NCI-H1048 (cell line): ENCODE measurements at regions not wholly inside any gene's neighbourhood (a gene's known extent, or its start where the extent isn't known, plus 50 kb on each side); places are given as distances from the start of the nearest gene placed in this dataset.

Experiments used
- DNase-seq: peaks from one replicate; lab custom pipeline; 2025; lab: John Stamatoyannopoulos, UW

DNA sequence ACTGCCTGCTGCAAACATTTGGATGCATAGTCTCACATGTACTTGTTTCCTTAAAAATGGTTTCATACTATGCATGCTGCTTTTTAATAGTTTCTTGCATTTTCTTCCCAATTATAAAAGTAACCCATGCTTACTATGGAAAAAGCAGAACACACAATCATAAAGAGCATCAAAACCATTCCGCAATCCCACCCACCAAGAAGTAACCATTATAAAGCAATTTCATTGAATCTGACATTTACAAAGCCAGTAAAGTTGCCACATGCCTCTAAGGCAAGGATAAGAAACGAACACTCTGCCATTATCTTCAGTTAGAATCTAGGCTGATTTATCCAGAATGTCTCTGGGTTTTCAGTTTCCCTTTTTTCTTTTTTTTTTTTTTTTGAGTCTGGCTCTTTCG lies 92.7 kb upstream of the OSMR start:
- DNase-seq, result no peak

DNA sequence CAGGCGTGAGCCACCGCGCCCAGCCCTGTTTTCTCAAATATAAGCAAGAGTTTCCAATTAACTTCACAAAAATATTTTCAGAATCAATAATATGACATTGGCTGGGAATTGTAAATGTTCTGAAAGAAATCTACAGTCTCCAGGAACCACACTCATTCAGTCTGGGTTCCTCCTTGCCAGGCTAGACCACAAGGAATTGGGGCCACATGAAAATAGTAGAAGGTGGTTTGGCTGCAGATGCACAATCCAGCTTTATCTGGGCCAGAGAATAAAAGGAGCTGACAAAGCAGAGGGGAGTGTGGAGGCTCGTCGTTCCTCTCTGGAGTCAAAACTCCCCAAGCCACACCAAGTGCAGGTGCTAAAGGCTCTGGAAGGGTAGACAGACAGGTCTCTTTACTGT lies 92.0 kb upstream of the OSMR start:
- DNase-seq, result no peak

DNA sequence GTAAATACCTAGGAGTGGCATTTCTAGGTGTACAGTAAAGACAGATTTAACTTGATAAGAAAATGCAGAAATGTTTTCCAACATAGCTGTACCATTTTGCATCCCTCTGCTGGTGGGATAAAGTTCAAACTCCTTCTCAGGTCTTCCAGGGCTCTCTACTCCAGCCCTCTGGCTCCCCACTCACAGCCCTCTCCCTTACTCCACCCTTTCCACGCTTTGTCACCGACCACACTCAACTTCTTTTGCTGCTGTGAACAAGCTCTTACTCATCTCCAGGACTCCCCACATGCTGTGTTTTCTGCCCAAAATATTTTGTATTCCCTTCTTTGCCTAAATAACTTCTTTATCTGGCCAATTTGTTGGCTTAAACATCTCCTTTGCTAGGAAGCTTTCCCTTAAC lies 90.6 kb upstream of the OSMR start:
- DNase-seq, result no peak

DNA sequence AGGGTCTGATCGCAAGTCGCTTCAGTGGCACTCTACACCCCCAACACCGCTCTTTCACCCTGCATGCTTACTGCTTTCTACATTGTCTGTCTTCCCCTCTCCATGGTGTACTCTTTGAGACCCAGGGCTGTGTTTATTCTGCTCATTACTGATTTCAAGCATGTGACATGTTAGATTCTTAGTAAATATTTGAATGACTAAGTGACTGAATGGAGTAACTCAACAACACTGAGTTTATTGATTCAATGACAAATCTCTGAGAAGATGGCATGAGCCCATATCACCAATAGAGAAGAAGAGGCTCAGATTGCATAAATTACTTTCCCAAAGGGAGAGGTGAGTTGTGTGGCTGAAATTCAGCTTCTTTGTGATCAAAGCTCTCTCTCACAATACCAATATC lies 89.7 kb upstream of the OSMR start:
- DNase-seq, result no peak

DNA sequence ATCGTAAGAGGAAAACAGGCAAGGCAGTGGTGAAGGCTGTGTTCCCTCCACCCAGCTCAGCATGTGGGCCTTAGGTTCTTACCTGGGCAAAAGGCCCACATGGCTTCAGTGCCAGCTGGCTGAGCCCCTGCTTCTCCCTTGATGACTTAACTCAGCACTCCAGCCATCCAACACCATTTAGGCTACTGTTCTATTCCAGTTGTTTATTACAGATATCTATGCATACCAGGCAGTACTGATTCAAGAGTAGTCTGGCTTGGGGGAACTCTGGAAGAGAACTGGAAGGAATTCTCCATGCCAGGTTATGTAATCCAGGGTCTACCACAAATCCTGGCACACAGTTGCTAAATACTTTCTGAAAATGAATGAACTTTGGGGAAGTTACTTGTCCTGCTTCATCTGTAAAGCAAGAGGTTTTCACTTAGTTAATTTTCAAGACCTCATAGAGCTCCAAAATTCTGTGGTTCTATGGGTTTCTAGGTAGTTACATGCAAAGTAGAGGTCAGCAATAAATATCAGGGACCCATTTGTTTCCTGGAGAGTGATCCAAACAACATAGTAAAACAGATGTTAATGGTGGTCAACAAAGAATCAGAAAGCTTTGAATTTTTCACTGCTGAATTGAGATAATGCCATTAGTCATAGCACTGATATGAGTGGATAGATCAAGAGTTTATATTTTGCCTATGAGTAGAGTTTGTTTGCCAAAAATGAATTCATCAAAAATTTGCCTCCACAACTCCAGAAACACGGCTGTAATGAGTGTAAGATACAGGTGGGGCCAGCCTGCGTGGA lies 88.2 kb upstream of the OSMR start:
- no peak for DNase-seq

DNA sequence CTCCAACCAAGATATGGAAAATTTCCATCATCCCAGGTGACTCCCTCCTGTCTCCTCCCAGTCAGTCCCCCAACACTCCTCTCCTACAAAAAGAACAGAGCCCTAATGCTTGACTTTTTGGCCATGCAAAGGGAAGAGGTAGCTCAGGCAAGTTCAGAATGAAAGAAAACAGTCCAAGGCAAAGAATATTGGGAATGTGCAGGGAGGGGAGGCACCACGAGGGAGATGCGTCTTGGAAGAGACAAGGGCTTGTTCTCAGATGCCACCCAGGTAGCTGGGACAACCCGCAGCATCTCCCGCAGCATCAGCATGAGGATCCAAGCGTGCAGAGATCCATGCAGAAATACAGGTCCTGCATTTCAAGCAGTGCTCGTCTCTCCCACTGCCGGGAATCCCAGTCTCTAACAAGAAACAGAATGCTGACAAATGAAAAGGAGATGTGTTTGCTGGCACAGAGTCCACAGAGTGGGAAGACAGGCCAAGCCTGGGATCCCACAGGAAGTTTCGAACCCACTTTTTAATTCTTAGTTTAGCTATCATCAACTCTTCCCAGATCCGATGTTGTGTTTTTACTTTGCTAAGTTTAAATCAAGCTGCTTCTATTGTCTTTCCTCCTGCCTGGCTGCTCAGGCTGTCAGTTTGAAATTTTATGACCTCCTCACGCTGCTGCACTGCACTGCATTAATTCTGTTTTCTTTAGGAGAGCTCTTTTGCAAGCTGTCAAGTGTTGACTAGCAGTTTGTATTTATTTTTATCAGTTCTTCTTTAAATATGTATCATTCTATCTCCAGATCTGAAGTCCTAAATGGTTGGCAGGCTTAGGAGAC lies 86.8 kb upstream of the OSMR start:
- DNase-seq, result no peak

DNA sequence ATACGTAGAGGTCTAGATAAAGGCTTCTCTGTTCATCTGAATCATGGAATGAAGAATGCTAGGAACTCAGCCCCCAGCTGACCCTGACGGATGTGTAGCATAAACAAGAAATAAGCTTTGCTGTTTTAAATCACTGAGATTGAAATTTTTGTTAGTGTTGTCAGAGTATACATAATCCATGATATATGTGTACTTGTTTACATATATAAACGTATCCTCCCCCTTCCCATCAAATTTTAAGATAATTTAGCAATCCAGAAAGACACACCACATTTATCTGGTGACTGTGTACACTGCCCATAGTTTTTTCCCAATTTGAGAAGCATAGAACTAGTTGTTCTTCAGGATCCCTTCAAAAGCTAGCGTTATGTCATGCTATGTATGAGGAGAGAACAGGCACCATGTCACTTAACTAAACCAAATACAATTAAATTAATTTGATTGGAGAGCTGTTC lies 80.8 kb upstream of the OSMR start:
- no peak for DNase-seq

DNA sequence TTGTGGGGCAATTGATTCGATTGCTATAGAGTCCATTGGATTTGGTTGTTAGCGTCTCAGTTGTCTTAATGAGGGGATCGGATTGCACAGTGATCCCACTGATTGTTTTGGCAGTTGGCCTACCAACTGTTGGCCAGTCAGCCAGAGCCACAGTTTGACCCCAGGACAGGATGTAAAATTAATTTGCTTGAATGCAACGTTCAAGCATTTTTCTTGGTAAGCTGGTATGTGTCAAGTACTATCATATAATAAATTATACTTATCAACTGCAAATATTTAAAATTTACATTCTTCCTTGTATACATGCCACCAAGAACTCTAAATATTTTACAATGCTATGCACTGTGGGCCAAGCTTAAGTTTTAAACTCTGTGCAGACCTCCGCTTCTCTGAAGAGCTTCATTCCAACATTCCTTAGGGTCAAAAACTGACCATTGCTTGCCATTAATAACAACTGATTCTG lies 80.4 kb upstream of the OSMR start:
- no peak for DNase-seq

DNA sequence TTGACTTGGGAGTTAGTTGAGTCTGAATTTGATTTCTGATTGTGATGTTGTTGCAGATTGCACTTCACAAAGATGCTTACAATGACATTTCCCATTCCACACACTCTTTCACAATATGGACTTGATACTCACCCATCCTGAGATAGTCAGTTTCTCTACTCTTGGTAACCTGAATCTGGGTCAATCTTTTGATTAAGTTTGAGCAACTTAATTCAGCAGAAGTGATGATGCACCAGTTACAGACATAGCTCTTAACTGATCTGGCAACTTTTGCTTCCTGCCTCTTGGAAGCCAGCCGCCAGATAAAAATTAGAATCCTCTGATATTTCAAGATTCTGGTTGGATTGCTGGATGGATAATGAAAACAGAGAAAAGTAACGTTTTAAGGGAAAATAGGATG lies 79.7 kb upstream of the OSMR start:
- DNase-seq, result no peak

DNA sequence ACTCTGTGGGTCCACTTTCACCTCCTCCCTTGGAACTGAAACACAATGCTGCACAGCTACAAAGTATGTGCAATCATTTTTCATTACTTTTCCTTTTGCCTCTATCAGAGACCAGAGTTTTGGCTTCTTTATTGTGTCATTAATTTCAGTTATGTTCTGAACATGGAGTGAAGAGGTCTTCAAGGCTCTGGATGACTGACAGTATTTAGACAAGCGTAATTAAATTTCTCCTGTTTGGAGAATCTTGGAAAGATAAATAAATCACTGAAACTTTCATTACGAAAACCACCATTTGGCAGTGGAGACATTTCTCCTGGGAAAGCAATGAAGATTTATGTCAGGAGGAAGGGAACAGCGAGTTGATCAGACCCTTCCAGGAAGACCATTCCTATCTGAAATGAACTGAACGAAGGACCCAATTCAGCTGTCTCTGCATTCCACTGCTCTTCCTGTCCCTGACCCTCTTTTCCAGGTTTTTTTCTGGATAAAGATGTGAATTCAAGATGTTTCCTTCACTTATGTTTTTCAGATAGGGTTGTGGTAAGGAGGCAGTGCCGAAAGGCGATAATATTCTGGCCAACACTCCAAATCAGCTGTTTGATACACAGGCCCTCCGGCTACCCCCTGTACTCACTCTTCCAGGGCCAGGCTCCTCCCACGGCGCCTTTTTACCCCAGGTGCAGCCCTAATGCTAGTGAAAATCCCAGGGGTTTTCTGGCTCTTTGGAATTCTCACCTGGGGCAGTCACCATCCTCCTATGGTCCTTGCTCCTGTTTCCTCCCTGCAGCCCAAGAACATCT lies 77.2 kb upstream of the OSMR start:
- no peak for DNase-seq

DNA sequence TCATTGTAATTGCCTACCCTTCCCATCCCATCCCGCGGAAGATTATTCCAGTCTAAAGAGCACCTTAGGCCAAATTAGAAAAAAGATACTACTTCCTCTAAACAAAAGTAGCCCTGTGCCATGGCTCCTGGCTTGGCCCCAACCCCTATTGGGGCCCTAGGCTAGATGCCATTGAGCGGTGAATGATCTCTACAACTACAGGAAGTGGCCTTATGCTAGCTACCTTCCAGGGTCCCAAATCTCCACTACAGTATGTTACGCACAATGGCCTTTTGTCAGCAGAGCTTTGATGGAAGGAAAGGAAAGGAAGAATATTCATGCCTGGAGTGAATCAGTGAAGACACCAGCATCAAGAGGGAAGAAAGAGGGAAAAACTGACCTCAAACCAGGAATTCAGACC lies 73.3 kb upstream of the OSMR start:
- DNase-seq, result no peak

DNA sequence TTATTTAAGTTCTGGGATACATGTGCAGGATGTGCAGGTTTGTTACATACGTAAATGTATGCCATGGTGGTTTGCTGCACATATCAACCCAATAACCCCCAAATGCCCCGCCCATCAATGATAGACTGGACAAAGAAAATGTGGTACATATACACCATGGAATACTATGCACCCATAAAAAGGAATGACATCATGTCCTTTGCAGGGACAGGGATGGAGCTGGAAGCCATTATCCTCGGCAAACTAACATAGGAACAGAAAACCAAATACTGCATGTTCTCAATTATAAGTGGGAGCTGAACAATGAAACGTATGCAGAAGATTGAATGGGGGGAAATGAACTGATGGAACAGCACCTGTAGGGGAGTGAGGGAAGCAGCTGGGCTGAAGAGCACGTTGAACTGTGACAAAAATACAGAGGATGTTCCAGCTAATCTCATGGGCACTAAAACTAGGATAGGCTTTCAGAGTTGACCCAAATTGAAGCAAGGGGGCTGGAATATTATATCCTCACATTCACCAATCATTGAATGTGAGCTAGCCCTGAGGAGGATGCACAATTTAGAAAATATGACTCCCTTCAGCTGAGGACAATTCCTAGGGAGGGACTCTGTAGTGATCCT lies 70.5 kb upstream of the OSMR start:
- DNase-seq, result no peak

DNA sequence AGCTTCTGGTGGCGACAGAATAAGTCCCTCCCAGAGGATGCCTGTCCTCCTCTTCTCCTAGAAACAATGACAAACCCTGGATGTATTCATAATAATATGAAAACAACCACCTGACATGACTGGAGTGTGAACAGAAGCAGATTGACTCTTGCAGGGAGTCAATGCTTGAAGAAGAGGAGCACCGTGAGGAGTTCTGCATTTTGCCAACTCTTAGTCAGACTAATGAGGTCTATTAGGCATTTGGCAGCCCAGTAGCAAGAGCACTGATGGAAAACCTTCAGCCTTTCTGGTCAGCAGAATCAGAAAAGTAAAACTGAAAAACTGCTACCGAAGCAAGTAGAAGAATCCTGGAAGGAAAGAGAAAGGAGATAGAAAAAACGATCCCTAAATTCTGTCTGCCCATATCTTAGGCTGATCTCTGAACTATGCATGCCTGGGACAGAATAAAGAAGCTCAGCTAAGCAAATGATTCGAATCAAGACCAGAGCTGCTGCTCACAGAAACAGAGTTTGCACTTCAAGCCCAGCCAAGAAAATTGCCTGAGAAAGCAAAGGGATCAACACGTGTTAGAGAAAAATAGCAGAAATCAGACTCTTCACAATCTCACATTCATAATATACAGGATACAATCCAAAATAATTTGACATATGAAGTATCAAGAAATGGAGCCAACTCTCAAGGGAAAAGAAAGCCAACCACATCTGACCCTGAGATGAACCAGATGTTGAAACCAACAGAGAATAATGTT lies 69.5 kb upstream of the OSMR start:
- no peak for DNase-seq

DNA sequence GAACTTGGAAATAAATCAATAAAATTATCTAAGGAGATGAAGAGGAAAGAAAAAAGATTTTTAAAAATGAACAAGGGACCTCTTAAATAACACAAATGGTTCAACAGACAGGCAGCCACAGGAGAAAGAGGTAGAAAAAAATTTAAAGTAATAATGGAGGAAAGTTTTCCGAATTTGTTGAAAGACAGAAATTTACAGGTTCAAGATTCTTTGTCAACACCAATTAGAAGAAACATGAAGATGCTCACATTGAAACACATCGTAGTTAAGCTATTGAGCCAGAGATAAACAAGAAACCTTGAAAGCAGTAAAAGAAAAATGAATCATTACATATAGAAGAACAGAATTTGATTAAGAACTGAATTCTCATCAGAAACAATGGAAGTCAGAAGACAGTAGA lies 68.7 kb upstream of the OSMR start:
- DNase-seq, result no peak

DNA sequence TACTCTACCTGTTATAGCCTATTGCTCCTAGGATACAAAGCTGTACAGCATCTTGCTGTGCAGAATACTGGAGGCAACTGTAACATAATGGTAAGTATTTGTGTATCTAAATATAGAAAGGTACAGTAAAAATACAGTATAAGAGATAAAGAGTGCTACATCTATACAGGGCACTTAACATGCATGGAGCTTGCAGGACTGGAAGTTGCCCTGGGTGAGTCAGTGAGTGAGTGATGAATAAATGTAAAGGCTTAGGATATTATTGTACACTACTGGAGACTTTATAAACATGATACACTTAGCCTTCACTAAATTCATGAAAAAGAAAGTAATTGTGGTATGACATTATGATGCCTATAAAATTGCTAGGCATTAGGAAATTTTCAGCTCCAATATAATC lies 65.5 kb upstream of the OSMR start:
- DNase-seq, result no peak

DNA sequence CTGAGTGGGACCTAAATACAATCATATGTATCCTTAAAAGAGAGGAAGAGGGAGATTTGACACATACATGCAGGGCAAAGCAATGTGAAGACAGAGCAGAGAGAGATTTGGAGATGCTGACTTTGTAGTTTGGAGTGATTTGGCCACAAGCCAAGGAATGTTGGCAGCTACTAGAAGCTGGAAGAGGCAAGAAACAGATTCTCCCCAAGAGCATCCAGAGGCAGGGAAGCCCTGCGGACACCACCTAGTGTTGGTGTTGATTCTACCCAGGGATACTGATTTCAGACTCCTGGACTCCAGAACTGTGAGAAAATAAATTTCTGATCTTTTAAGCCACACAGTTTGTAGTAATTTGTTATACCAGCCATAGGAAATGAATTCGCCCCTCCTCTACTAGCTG lies 64.9 kb upstream of the OSMR start:
- no peak for DNase-seq

DNA sequence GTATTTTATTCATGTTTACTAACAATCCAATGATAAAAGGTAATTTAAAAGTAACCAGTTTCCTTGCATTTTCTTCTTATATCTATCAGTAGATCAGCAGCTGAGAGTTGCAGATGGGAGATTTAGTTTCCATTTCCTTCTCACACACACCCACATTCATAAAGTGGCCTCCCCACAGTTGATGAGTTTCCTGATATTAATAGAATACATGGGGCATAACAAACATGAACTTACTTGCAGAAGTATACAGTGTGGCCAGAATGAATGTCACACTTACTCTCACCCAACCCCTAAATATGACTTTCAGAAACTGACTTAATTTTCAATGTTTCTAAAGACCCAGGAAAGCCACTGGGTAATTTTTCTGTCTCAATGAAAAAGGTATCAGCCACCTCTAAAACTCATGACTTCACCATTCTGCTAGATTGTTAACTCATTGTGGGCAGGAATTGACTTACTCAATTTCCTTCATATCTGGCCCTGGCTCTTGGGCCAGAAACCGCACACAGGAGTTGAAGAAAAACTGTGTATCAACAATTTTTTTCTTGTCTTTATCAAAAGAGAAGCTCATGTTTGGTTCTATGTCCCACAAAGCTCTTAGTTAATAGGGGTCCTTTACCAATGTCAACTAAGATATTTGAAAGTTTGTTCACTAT lies 63.5 kb upstream of the OSMR start:
- no peak for DNase-seq

DNA sequence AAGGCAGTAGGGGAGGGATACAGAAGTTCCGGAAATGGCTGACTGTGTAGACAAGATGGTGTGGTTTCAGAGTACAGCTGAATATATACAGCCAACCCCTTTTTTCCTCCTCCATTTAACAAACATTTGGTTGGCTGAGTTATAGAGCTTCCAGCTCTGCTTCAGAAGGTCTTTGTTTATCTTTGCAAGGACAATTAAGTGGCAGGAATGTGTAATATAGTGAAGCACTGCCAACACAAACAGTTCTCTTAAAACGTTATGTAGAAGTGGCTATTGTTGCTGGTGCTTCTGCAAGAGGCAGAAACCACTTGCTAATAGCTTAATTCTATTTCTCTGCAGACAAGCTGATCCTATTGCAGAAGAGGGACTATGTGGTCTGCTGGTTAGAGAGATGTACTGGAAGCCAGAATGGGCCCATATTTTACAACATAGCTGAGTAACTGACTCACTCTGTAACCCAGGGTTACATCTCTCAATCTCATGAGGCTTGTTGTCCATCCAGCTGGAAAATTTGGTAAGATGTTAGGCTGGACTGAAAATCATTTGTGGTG lies 62.7 kb upstream of the OSMR start:
- peak; percentile 34 for DNase-seq

DNA sequence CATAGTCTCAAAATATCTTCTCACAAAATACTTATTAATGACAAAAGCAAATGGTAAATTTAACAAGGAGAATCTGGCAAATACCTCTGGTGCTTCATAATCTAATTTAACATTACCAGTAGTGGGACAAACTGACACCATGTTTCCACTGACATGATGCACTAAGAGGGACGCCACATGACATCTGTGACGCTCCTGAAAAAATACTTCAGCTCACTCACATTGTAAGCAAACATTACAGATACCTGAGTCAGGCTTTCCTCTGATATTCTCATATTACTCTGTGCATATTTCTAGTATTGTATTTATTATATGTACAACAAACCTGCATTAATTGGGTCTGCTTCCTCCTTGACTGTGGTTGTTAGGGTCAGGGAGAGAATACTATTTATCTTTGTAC lies 56.7 kb upstream of the OSMR start:
- no peak for DNase-seq

DNA sequence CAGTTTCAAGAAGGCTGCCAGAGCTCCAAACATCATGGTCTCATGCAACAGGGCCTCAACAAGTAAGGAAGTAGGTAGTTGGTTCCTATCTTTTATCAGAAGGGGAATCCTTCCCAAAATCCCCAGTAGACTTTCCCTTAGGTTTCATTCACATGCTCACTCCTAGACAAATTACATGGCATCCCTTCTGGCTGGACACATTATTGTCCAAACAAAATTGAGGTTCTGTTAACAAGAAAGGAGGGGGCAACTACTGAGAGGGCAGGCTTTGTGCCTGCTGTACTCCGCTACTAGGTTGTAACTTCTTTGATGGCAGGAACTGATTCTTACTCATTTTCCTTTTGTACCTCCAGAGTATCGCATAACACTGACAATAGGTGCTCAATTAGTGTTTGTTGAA lies 56.0 kb upstream of the OSMR start:
- no peak for DNase-seq

DNA sequence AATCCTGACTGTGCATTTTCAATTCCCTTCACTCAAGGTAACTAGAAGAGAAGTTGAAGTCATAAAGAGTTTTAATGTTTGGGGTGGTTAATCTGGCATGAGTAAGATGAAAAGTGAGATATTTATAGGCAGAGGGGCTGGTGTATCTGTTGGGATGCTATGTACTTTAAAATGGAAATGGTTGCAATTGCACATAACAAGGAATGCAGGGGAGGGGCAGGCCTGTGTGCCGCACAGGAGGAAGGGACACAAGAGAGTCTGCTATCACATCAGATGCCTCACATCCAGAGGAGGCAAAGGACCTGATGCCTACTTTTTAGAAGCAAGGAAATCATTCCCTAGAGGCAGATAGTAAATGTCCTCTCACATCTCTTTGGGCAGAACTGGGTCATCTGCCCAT lies 55.5 kb upstream of the OSMR start:
- no peak for DNase-seq
